Activated T-helper 17 cell treated with anti-CD3 and anti-CD28 coated beads, Interleukin-2, amount 50 U/mL, for 72 hours (primary cell): ENCODE measurements at regions not wholly inside any gene's neighbourhood (a gene's known extent, or its start where the extent isn't known, plus 50 kb on each side); places are given as distances from the start of the nearest gene placed in this dataset.
"Not testable (repeated sequence)": the region's sequence is repeated elsewhere in the genome, so short reads cannot be mapped to it uniquely, and the experiment has no call there.

Experiments used
- ATAC-seq: fragments of 150-1000 bp; cut with Tn5 transposase; replicated peaks from 2 replicates; pipeline ENCODE4 v1.10.0; 2021; ENCODE audit warnings: mild to moderate bottlenecking, moderate library complexity
- H3K27ac Mint-ChIP-seq: one replicate; pipeline ENCODE4 v1.8.0; 2022; ENCODE audit warnings: mixed read lengths
- H3K27me3 Mint-ChIP-seq: one replicate; pipeline ENCODE4 v1.8.0; 2022; ENCODE audit warnings: mixed read lengths
- H3K36me3 Mint-ChIP-seq: one replicate; pipeline ENCODE4 v1.8.0; 2022; ENCODE audit warnings: low read depth, mild to moderate bottlenecking, mixed read lengths
- H3K4me1 Mint-ChIP-seq: one replicate; pipeline ENCODE4 v1.8.0; 2022; ENCODE audit warnings: mixed read lengths
- H3K4me3 Mint-ChIP-seq: one replicate; pipeline ENCODE4 v1.8.0; 2022; ENCODE audit warnings: mild to moderate bottlenecking, mixed read lengths
- H3K9me3 Mint-ChIP-seq: one replicate; pipeline ENCODE4 v1.8.0; 2022; ENCODE audit warnings: mixed read lengths

DNA sequence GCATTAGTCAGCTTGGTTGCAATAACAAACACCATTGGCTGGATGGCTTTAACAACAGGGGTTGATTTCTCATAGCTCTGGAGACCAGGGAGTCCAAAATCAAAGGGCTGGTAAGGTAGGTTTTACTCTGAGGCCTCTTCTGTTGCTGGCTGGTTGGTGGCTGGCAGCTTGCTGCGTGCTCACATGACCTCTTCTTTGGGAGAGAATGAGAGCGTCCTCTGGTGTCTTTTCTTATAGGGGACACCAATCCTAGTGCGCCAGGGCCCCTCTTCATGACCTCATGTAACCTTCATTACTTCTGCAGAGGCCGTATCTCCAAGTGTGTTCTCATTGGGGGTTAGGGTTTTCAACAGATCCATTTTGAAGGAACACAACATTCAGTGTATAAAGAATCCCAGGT lies 1308.3 kb downstream of the TBC1D22A start:
- Mint-ChIP-seq H3K27ac (no peak overlapping the region), H3K9me3 (peaks cover 4% of the 10 kb centered on the region), H3K36me3 (no peaks in the 10 kb centered on the region), H3K27me3 (peaks cover 22% of the 10 kb centered on the region), H3K4me3 (no peak overlapping the region), H3K4me1 (no peaks in the 10 kb centered on the region)
- no peak for ATAC-seq

DNA sequence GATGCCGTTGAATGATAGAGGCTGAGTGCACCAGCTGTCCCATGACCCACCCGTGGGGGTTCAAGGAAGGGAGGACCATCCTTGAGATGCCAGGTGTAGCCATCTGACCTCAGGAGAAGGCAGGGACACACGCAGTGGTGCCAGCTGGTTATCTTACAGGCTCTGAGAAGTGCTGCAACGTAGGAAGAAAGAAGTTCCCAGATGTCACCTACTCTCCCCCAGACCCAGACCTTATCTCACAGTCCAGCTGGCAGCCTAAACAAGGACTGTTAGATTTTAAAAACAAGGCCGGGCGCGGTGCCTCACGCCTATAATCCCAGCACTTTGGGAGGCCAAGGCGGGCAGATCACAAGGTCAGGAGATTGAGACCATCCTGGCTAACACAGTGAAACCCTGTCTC lies 1307.6 kb downstream of the TBC1D22A start:
- H3K36me3 Mint-ChIP-seq, result no peaks in the 10 kb centered on the region
- no peak for ATAC-seq
- peaks cover 4% of the 10 kb centered on the region for H3K9me3 Mint-ChIP-seq
- H3K4me1 Mint-ChIP-seq, result no peaks in the 10 kb centered on the region
- H3K27ac Mint-ChIP-seq, result no peak overlapping the region
- no peak overlapping the region for H3K4me3 Mint-ChIP-seq
- peaks cover 20% of the 10 kb centered on the region for H3K27me3 Mint-ChIP-seq

DNA sequence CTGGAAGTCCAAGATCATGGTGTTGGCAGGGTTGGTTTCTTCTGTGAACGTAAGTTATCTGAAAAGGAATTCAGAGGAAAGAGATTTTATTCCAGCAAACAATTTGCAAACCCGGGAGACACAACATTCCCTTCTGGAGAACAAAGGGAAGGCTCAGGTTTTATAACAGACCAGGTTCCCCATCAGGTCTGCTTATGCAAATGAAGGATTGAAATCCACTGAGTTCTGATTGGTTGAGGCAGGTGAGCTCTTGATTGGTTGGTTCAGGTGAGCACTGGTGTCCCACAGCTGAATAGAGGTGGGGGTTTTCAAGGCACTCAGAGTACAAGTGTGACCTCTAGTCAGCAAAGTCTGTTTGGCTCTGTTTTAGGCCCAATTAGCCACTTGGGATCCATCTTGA lies 1306.8 kb downstream of the TBC1D22A start:
- Mint-ChIP-seq H3K4me1 (no peaks in the 10 kb centered on the region), H3K27me3 (peaks cover 15% of the 10 kb centered on the region), H3K9me3 (peaks cover 4% of the 10 kb centered on the region), H3K36me3 (no peaks in the 10 kb centered on the region), H3K27ac (no peak overlapping the region), H3K4me3 (no peak overlapping the region)
- no peak for ATAC-seq

DNA sequence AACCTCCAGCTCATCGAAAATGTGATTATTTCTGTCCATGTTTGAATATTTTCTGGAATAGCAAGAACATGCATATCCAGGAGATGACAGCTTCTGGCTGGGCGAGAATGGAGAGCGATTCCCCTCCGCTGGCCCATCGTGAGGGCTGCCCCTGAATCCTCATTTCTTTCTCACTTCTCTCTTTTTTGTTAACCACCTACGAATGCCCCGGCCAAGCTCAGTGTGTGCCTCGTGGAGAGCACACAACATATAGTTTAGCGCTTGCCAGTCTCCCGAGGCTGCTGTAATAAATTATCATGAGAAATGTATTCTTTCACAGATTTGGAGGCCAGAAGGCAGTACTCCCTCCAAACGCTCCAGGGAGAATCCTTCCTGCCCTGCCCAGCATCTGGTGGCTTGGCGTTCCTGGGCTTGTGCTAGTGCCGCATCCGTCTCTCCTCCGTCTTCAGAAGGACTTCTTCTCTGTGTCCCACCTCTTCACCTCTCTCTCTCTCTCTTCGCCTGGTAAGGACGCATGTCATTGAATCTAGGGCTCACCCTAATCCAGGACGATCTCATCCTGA lies 1306.0 kb downstream of the TBC1D22A start:
- ATAC-seq, result no peak
- no peak overlapping the region for H3K4me3 Mint-ChIP-seq
- no peaks in the 10 kb centered on the region for H3K36me3 Mint-ChIP-seq
- H3K27me3 Mint-ChIP-seq, result peaks cover 9% of the 10 kb centered on the region
- no peaks in the 10 kb centered on the region for H3K4me1 Mint-ChIP-seq
- peaks cover 4% of the 10 kb centered on the region for H3K9me3 Mint-ChIP-seq
- H3K27ac Mint-ChIP-seq, result no peak overlapping the region

DNA sequence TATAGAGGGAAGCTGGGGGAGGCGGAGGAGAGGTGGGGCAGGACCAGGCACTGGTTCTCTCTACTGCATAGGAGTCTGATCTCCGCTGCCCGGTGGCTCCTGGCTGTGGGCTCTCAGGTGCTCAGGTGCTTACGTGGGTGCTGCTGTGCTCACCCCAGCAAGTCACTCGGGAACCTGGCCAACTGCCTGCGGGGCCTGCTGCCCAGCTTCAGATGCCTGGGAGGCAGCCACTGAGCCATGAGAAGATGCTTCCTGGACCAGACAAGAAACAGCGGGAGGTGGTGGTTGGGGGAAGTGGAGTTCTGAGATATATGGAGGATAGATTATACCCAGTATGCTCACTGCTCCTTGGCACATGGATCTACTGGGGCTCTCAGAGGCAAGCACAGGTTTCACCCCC lies 1303.4 kb downstream of the TBC1D22A start:
- peaks cover 7% of the 10 kb centered on the region for H3K9me3 Mint-ChIP-seq
- no peak for ATAC-seq
- no peaks in the 10 kb centered on the region for H3K36me3 Mint-ChIP-seq
- no peaks in the 10 kb centered on the region for H3K4me1 Mint-ChIP-seq
- H3K27me3 Mint-ChIP-seq, result peaks cover 4% of the 10 kb centered on the region
- no peak overlapping the region for H3K4me3 Mint-ChIP-seq
- H3K27ac Mint-ChIP-seq, result no peak overlapping the region

DNA sequence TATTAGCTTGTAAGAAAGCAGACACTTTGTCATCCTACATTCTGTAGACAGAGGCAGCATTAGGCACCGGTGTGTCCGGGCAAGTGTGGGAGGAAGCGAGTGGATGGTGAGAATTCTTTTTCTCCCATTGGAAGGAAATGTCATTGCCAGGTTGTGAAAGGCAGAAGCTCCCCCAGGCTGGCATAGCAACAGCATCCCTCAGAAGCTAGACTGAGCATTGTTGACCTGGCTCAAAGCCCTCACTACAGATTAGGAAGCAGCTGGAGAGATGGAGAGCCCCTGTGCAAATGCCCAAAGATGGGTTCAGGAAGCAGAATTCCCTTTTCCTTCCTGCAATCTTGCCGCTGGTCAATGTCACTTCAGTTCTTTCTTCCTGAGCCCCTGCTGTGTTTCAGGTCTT lies 1299.3 kb downstream of the TBC1D22A start:
- Mint-ChIP-seq H3K36me3 (no peaks in the 10 kb centered on the region), H3K4me3 (no peak overlapping the region), H3K27ac (no peak overlapping the region), H3K27me3 (peaks cover 18% of the 10 kb centered on the region), H3K9me3 (peaks cover 7% of the 10 kb centered on the region), H3K4me1 (no peaks in the 10 kb centered on the region)
- no peak for ATAC-seq

DNA sequence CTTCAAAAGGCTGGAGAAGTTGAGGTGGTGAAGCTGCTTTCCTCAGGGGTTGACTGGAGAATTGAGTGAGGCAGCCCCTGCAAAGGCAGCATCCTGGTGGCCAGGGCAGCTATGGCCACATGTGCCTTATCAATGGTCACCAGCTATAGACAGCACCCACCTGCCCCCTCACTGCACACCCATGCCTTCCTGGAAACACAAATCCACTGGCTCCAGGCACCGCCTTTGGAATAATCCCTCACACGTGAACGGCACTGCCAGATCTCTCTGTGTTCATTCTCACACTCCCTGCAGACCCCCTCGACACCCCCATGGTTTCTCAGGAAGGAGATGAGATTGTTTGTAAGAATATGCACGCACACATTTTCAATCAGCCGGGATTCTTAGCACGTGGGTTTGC lies 1297.8 kb downstream of the TBC1D22A start:
- Mint-ChIP-seq H3K27ac (no peak overlapping the region), H3K4me1 (no peaks in the 10 kb centered on the region), H3K36me3 (no peaks in the 10 kb centered on the region), H3K27me3 (peaks cover 18% of the 10 kb centered on the region), H3K9me3 (peaks cover 7% of the 10 kb centered on the region), H3K4me3 (no peak overlapping the region)
- ATAC-seq, result no peak

DNA sequence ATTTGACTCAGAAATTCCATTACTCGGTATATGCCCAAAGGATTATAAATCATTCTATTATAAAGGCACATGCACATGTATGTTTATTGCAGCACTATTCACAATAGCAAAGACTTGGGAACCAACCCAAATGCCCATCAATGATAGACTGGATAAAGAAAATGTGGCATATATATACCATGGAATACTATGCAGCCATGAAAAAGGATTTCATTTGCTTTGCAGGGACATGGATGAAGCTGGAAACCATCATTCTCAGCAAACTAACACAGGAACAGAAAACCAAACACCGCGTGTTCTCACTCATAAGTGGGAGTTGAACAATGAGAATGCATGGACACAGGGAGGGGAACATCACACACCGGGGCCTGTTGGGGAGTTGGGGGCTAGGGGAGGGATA lies 1297.1 kb downstream of the TBC1D22A start:
- H3K4me1 Mint-ChIP-seq, ATAC-seq, H3K36me3 Mint-ChIP-seq, H3K27ac Mint-ChIP-seq, H3K4me3 Mint-ChIP-seq, H3K9me3 Mint-ChIP-seq: not testable (repeated sequence)
- H3K27me3 Mint-ChIP-seq, result peaks cover 18% of the 10 kb centered on the region

DNA sequence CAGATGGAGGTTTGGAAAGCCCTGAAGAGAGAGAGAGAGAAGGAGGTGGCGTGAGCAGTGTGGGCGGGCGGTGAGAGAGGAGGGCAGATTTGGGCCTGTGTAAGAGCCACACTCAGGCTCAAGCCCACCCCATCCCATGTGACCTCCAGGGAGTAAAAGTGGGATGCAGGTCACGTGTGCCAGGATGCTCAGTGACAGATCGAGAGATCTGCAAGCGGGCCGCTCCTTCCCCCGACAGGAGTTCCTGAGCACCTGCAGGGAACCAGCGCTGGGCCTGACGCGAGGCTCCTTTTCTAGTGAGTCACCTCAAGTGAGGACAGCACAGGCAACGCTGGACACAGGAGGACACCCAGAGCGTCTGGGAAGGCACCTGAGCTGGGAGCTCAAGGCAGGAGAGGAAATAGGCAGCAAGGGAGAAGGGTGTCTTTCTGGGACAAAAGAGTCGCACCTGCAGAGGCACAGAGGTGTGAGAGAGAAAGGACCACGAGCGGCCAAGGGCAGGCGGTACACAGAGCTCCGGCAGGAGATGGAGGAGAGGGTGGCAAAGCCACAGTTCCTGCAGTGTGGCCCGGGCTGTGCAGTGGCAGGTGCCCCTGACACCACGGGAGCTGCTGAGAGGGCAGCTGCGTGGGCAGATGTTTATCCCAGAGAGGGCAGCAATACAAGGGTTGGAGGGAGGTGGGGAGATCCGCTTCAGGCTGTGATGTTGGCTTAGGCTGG lies 1294.8 kb downstream of the TBC1D22A start:
- Mint-ChIP-seq H3K36me3 (no peaks in the 10 kb centered on the region), H3K27ac (no peak overlapping the region), H3K27me3 (peaks cover 22% of the 10 kb centered on the region), H3K9me3 (peaks cover 3% of the 10 kb centered on the region), H3K4me3 (no peak overlapping the region), H3K4me1 (no peaks in the 10 kb centered on the region)
- no peak for ATAC-seq

DNA sequence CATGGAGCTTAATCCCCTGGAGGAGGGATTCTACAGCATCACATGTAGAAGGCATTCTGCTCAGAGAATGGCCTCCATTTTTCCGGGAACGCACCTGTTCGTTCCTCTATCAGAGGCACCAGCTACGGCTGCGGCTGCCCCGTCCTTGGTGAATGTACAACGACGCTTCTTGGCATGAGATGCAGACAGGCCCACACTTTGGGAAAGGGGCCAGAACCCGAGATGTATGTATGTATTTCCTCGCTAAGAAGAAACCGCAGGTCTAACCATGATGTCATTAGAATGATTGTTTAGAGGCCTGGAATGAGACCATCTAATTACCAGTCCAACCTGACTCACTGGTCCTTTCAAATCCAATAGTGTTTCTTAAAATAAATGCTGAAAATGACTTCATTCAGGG lies 1293.4 kb downstream of the TBC1D22A start:
- H3K36me3 Mint-ChIP-seq, result no peaks in the 10 kb centered on the region
- no peaks in the 10 kb centered on the region for H3K4me1 Mint-ChIP-seq
- H3K9me3 Mint-ChIP-seq, result peaks cover 3% of the 10 kb centered on the region
- no peak overlapping the region for H3K27ac Mint-ChIP-seq
- no peak overlapping the region for H3K4me3 Mint-ChIP-seq
- no peak for ATAC-seq
- peaks cover 22% of the 10 kb centered on the region for H3K27me3 Mint-ChIP-seq

DNA sequence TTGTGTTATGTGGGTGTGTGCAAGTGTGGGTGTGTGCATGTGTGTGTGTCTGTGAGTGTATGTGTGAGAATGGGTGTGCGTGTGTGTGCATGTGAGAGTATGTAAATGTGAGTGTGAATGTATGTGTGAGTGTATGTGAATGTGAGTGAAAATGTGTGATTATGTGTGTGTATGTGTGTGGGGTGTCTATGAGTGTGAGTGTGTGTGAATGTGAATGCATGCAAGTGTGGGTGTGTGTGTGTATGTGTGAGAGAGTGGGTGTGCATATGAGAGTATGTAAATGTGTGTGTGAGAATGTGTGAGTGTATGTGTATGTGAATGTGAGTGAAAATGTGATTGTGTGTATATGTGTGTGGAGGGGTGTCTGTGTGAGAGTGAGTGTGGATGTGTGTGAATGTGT lies 1292.7 kb downstream of the TBC1D22A start:
- peaks cover 22% of the 10 kb centered on the region for H3K27me3 Mint-ChIP-seq
- H3K27ac Mint-ChIP-seq, result no peak overlapping the region
- peaks cover 3% of the 10 kb centered on the region for H3K9me3 Mint-ChIP-seq
- no peaks in the 10 kb centered on the region for H3K4me1 Mint-ChIP-seq
- no peak overlapping the region for H3K4me3 Mint-ChIP-seq
- ATAC-seq, result no peak
- H3K36me3 Mint-ChIP-seq, result no peaks in the 10 kb centered on the region

DNA sequence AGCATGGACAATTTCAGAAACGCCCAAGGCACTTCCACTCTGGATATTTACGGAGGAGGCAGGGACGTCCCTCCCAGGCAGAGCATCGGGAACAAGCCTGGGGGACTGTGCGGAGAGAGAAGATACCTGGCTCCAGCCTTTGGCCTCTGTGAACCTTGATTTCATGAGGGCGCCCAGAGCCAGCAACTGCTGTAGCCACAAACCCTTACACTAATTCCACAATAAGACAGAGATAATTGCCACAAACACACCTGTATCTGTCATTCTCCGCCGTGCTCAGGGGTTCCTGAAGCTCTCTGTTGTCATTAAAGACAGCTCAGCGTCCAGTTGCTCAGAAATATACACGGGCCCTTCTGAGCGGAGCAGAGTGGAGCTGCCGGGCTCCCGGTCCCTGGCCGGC lies 1292.1 kb downstream of the TBC1D22A start:
- Mint-ChIP-seq H3K36me3 (no peaks in the 10 kb centered on the region), H3K4me1 (no peaks in the 10 kb centered on the region), H3K27me3 (peaks cover 22% of the 10 kb centered on the region), H3K9me3 (peaks cover 3% of the 10 kb centered on the region), H3K27ac (no peak overlapping the region), H3K4me3 (no peak overlapping the region)
- no peak for ATAC-seq

DNA sequence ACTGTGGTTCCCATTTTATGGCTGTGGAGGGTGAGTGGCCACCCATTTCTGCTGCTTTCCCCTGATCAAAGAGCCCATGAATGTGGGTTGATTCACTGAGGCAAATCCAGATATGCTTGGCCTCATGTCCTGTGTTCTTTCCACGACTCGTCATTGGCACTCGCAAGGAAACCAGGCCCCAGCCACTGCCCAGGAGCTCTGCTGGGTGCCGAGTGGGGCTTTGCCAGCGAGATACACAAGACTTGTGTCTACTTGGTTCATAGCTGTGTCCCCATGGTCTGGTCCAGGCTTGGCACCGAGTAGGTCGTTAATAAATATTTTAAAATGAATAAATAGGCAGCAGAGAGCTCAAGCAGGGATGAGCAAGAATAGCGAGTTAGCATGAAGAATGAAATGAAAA lies 1291.5 kb downstream of the TBC1D22A start:
- Mint-ChIP-seq H3K27ac (no peak overlapping the region), H3K4me3 (no peak overlapping the region), H3K4me1 (no peaks in the 10 kb centered on the region), H3K9me3 (peaks cover 3% of the 10 kb centered on the region), H3K36me3 (no peaks in the 10 kb centered on the region), H3K27me3 (peaks cover 19% of the 10 kb centered on the region)
- no peak for ATAC-seq

DNA sequence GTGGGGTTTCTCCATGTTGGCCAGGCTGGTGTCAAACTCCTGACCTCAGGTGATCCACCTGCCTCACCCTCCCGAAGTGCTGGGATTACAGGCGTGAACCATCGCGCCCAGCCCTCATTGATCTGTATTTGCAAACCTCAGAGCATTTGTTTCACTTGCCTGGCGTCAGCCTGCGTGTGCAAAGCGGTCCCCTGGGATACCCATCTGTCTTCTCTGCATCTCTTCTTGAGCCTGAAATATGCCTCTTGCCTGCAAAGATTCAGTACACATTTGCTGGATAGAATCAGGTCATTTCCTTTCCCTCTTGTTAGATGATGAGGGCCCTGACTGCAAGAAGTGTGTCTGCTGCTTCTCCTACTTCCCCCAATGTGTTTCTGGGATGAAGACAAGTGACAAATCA lies 1291.0 kb downstream of the TBC1D22A start:
- Mint-ChIP-seq H3K27me3 (peaks cover 19% of the 10 kb centered on the region), H3K4me3 (no peak overlapping the region), H3K4me1 (no peaks in the 10 kb centered on the region), H3K9me3 (peaks cover 3% of the 10 kb centered on the region), H3K27ac (no peak overlapping the region), H3K36me3 (no peaks in the 10 kb centered on the region)
- no peak for ATAC-seq

DNA sequence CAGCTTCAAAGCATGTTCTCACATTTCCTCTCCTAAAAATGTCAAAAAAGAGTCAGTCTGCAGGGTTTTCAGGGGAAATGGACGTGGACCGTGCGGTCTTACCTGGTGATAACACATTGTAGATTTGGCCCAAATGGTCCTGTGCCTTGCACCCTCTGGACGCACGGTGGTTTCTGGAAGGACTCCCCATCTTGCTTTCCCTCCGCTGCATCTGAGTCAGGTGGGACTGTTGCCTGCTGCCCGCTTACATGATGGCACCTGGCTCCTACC lies 1290.1 kb downstream of the TBC1D22A start:
- no peak overlapping the region for H3K27ac Mint-ChIP-seq
- no peaks in the 10 kb centered on the region for H3K4me1 Mint-ChIP-seq
- H3K36me3 Mint-ChIP-seq, result no peaks in the 10 kb centered on the region
- H3K27me3 Mint-ChIP-seq, result peaks cover 12% of the 10 kb centered on the region
- no peak overlapping the region for H3K4me3 Mint-ChIP-seq
- no peaks in the 10 kb centered on the region for H3K9me3 Mint-ChIP-seq
- no peak for ATAC-seq
